HG02870 (cell line): ENCODE measurements at regions not wholly inside any gene's neighbourhood (a gene's known extent, or its start where the extent isn't known, plus 50 kb on each side); places are given as distances from the start of the nearest gene placed in this dataset.

Experiments
- ATAC-seq: cut with Tn5 transposase; IDR thresholded peaks from one replicate; pipeline ENCODE4 v1.9.1; 2021; ENCODE audit warnings: mild to moderate bottlenecking, moderate library complexity; ENCODE audit not compliant: unreplicated experiment

- ATAC-seq: no peak
These were observed 405.7 kb upstream of the SALL1 start for GRCh38 chr16:51556694-51557340.

- ATAC-seq: no peak
These were observed 402.8 kb upstream of the SALL1 start for GRCh38 chr16:51553910-51554309.

- ATAC-seq: no peak
These were observed 402.2 kb upstream of the SALL1 start for GRCh38 chr16:51553314-51553713.

GRCh38 chr16:51550800-51551347 lies 399.8 kb upstream of the SALL1 start:
- ATAC-seq: no peak

GRCh38 chr16:51549836-51550235 lies 398.8 kb upstream of the SALL1 start:
- no peak for ATAC-seq

GRCh38 chr16:51545951-51546350 lies 394.9 kb upstream of the SALL1 start:
- no peak for ATAC-seq

- no peak for ATAC-seq
These were observed 393.9 kb upstream of the SALL1 start for GRCh38 chr16:51544851-51545467.

- ATAC-seq: no peak
These were observed 392.9 kb upstream of the SALL1 start for GRCh38 chr16:51543971-51544370.

- no peak for ATAC-seq
These were observed 392.1 kb upstream of the SALL1 start for GRCh38 chr16:51542981-51543815.

GRCh38 chr16:51540259-51540658 lies 389.2 kb upstream of the SALL1 start:
- no peak for ATAC-seq

GRCh38 chr16:51538707-51539498 lies 387.8 kb upstream of the SALL1 start:
- no peak for ATAC-seq

- ATAC-seq: no peak
These were observed 384.5 kb upstream of the SALL1 start for GRCh38 chr16:51535591-51535990.

- ATAC-seq: no peak
These were observed 381.5 kb upstream of the SALL1 start for GRCh38 chr16:51532551-51532950.

GRCh38 chr16:51531271-51531670 lies 380.2 kb upstream of the SALL1 start:
- no peak for ATAC-seq

GRCh38 chr16:51527349-51527748 lies 376.3 kb upstream of the SALL1 start:
- no peak for ATAC-seq

GRCh38 chr16:51526621-51527020 lies 375.6 kb upstream of the SALL1 start:
- ATAC-seq: no peak

GRCh38 chr16:51524555-51525373 lies 373.7 kb upstream of the SALL1 start:
- no peak for ATAC-seq

- ATAC-seq: no peak
These were observed 373.0 kb upstream of the SALL1 start for GRCh38 chr16:51524070-51524469.

- ATAC-seq: no peak
These were observed 372.3 kb upstream of the SALL1 start for GRCh38 chr16:51523400-51523799.

- ATAC-seq: no peak
These were observed 371.8 kb upstream of the SALL1 start for GRCh38 chr16:51522902-51523301.
